HEK293T (cell line): ENCODE measurements at regions not wholly inside any gene's neighbourhood (a gene's known extent, or its start where the extent isn't known, plus 50 kb on each side); places are given as distances from the start of the nearest gene placed in this dataset.

ENCODE experiments used
- ARNT ChIP-seq: fragments of 450-650 bp; IDR thresholded peaks from 2 replicates; pipeline ENCODE4 v1.6.1; 2017; ENCODE audit warnings: mild to moderate bottlenecking
- BHLHE40 ChIP-seq: fragments of 450-650 bp; IDR thresholded peaks from 2 replicates; pipeline ENCODE4 v1.6.1; 2016; ENCODE audit warnings: mild to moderate bottlenecking, moderate library complexity, borderline replicate concordance
- HDGF ChIP-seq: fragments of 450-650 bp; IDR thresholded peaks from 2 replicates; pipeline ENCODE4 v1.6.1; 2017; ENCODE audit warnings: antibody characterized with exemption, borderline replicate concordance
- L3MBTL2 ChIP-seq: fragments of 450-650 bp; conservative IDR thresholded peaks from 2 replicates; pipeline ENCODE4 v1.6.1; 2016; ENCODE audit warnings: mild to moderate bottlenecking
- NFRKB ChIP-seq: fragments of 450-650 bp; IDR thresholded peaks from 2 replicates; pipeline ENCODE4 v1.6.1; 2016; ENCODE audit warnings: mild to moderate bottlenecking, moderate library complexity
- SP1 ChIP-seq: fragments of 450-650 bp; IDR thresholded peaks from 2 replicates; pipeline ENCODE4 v1.6.1; 2017
- SUZ12 ChIP-seq: fragments of 450-650 bp; IDR thresholded peaks from 2 replicates; pipeline ENCODE4 v1.6.1; 2016; ENCODE audit warnings: mild to moderate bottlenecking
- TARDBP ChIP-seq: fragments of 450-650 bp; IDR thresholded peaks from 2 replicates; pipeline ENCODE4 v1.6.1; 2016
- ZNF384 ChIP-seq: fragments of 450-650 bp; IDR thresholded peaks from 2 replicates; pipeline ENCODE4 v1.6.1; 2016

DNA sequence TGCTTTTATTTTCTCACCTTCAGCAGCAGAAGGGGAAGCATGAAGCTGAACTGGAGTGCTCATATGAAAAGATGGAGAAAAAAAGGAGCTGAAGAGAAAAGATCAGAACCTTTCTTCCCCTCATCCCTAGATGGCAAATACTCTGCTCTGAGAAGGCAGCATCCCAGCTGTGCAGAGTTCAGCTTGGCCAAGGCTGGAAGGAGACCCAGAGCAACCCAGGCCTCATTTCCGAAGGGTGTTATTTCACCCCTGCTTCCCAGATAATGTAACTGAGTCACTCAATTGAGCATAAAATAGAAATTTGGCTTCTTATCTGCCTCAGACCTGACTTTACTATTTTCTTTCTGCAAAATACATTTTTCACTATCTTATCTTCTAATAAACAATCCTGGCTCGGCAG is 489.9 kb upstream of the BRINP1 start:
- no peak for TF ChIP-seq TARDBP
- TF ChIP-seq SP1: no peak
- TF ChIP-seq SUZ12: no peak
- TF ChIP-seq ARNT: no peak
- no peak for TF ChIP-seq L3MBTL2
- TF ChIP-seq ZNF384: no peak
- TF ChIP-seq HDGF: no peak
- no peak for TF ChIP-seq NFRKB
- no peak for TF ChIP-seq BHLHE40
